H1 (cell line): ENCODE measurements at regions not wholly inside any gene's neighbourhood (a gene's known extent, or its start where the extent isn't known, plus 50 kb on each side); places are given as distances from the start of the nearest gene placed in this dataset.
A peak's percentile ranks its signal among the peaks of the same experiment; 100 is the strongest.

ENCODE experiments used
- BCL11A ChIP-seq, 2 experiments: IDR thresholded peaks; one replicate each; pipeline ENCODE4 v1.6.1; 2011; ENCODE audit warnings: low read depth in 2 of 2, low read length in 2 of 2, mild to moderate bottlenecking in 2 of 2
- CBX8 ChIP-seq: fragments of 300-800, 300-1000 bp; sonication (generic); IDR thresholded peaks from 2 replicates; pipeline ENCODE4 v1.7.1; 2016; ENCODE audit warnings: low read depth, low read length, borderline replicate concordance
- CEBPB ChIP-seq: IDR thresholded peaks from 2 replicates; pipeline ENCODE4 v1.6.1; 2012; ENCODE audit warnings: low read depth, low read length
- CHD1 ChIP-seq: IDR thresholded peaks from 2 replicates; pipeline ENCODE4 v1.6.1; 2012; ENCODE audit warnings: low read depth, low read length, improper control_type of control experiment
- CTBP2 ChIP-seq: IDR thresholded peaks from 2 replicates; pipeline ENCODE4 v1.7.0; 2011; ENCODE audit warnings: borderline replicate concordance, mild to moderate bottlenecking, moderate library complexity, mixed read lengths, low read length; ENCODE audit not compliant: insufficient read depth, insufficient read length
- E2F6 ChIP-seq: IDR thresholded peaks from 2 replicates; pipeline ENCODE4 v1.6.1; 2012; ENCODE audit warnings: inconsistent platforms
- GTF2F1 ChIP-seq: IDR thresholded peaks from 2 replicates; pipeline ENCODE4 v1.6.1; 2012; ENCODE audit warnings: low read depth, low read length, improper control_type of control experiment, borderline replicate concordance
- KDM4A ChIP-seq: IDR thresholded peaks from one replicate; pipeline ENCODE4 v1.7.1; 2012; ENCODE audit warnings: low read depth, mild to moderate bottlenecking, moderate library complexity, low read length, inconsistent platforms; ENCODE audit not compliant: severe bottlenecking
- NANOG ChIP-seq: IDR thresholded peaks from 2 replicates; pipeline ENCODE4 v1.6.1; 2011; ENCODE audit warnings: low read length, low read depth, mild to moderate bottlenecking, inconsistent platforms; ENCODE audit not compliant: insufficient read depth, poor library complexity, severe bottlenecking
- NRF1 ChIP-seq: IDR thresholded peaks from 2 replicates; pipeline ENCODE4 v1.6.1; 2011; ENCODE audit warnings: mild to moderate bottlenecking, low read depth, low read length, improper control_type of control experiment
- POLR2A ChIP-seq, 2 experiments: IDR thresholded peaks; 1 replicate in 1 of 2; 2 replicates in 1 of 2; pipeline ENCODE4 v1.6.1; 2011; ENCODE audit warnings: low read depth in 2 of 2, low read length in 2 of 2, mild to moderate bottlenecking in 2 of 2; ENCODE audit errors: control extremely low read depth in 1 of 2
- POLR2AphosphoS5 ChIP-seq: IDR thresholded peaks from 2 replicates; pipeline ENCODE4 v1.6.1; 2011; ENCODE audit warnings: low read depth, low read length
- POU5F1 ChIP-seq: IDR thresholded peaks from 2 replicates; pipeline ENCODE4 v1.6.1; 2011; ENCODE audit warnings: low read depth, mild to moderate bottlenecking, low read length, moderate library complexity
- RBBP5 ChIP-seq: IDR thresholded peaks from 2 replicates; pipeline ENCODE4 v1.7.1; 2012; ENCODE audit warnings: low read depth, mild to moderate bottlenecking, inconsistent platforms, low read length, moderate library complexity, borderline replicate concordance
- SIN3A ChIP-seq, 2 experiments: IDR thresholded peaks in 1 of 2; conservative IDR thresholded peaks in 1 of 2; 2 replicates each; pipeline ENCODE4 v1.6.1; 2011 to 2012; ENCODE audit warnings: low read length in 2 of 2, improper control_type of control experiment in 1 of 2, low read depth in 1 of 2, mild to moderate bottlenecking in 1 of 2
- SIRT6 ChIP-seq: IDR thresholded peaks from one replicate; pipeline ENCODE4 v1.7.1; 2012; ENCODE audit warnings: low read length, inconsistent platforms
- SP1 ChIP-seq: IDR thresholded peaks from 2 replicates; pipeline ENCODE4 v1.6.1; 2011; ENCODE audit warnings: low read depth, low read length
- SRF ChIP-seq: IDR thresholded peaks from 2 replicates; pipeline ENCODE4 v1.6.1; 2011; ENCODE audit warnings: mild to moderate bottlenecking, low read depth, low read length, moderate library complexity
- TAF7 ChIP-seq: optimal IDR thresholded peaks from 2 replicates; pipeline ENCODE3; 2011; ENCODE audit warnings: low read depth, mild to moderate bottlenecking, inconsistent platforms, low read length, moderate library complexity, borderline replicate concordance
- TBP ChIP-seq: IDR thresholded peaks from 2 replicates; pipeline ENCODE4 v1.6.1; 2011; ENCODE audit warnings: low read depth, low read length, improper control_type of control experiment
- TEAD4 ChIP-seq: IDR thresholded peaks from 2 replicates; pipeline ENCODE4 v1.6.1; 2012; ENCODE audit warnings: low read depth, low read length, inconsistent platforms, mixed read lengths
- TF ChIP-seq, protein P1 (sequence below), 3 experiments: IDR thresholded peaks; 1 replicate in 2 of 3; 2 replicates in 1 of 3; pipeline versions ENCODE4 v1.5.1 to v1.6.1; 2011; ENCODE audit warnings: low read length in 3 of 3, mild to moderate bottlenecking in 3 of 3, inconsistent platforms in 2 of 3, low read depth in 1 of 3, moderate library complexity in 1 of 3; ENCODE audit not compliant: insufficient read depth in 1 of 3; ENCODE audit errors: control extremely low read depth in 1 of 3

- TF ChIP-seq TEAD4 (no peak), POLR2AphosphoS5 (no peak), RBBP5 (no peak), KDM4A (no peak), NRF1 (no peak), BCL11A (IDR thresholded peaks at IDR 0.05; ENCODE audit: low read depth in 2 of 2, low read length in 2 of 2) (no peak), TBP (no peak), E2F6 (0 out of 2 replicates have a peak, but pooled peaks have one; percentile 13), SIN3A (conservative IDR thresholded peaks at IDR 0.05 in 1 of 2, IDR thresholded peaks at IDR 0.05 in 1 of 2; ENCODE audit: low read depth in 1 of 2, low read length in 2 of 2) (no peak), CBX8 (no peak), POLR2A (IDR thresholded peaks at IDR 0.05; ENCODE audit: control extremely low read depth in 1 of 2, low read depth in 2 of 2, low read length in 2 of 2) (no peak), TAF7 (peak; percentile 29), SIRT6 (no peak), CEBPB (no peak), SP1 (no peak), CHD1 (no peak), SRF (no peak), CTBP2 (no peak), GTF2F1 (no peak), NANOG (no peak), POU5F1 (no peak)
- TF ChIP-seq, protein P1, sequence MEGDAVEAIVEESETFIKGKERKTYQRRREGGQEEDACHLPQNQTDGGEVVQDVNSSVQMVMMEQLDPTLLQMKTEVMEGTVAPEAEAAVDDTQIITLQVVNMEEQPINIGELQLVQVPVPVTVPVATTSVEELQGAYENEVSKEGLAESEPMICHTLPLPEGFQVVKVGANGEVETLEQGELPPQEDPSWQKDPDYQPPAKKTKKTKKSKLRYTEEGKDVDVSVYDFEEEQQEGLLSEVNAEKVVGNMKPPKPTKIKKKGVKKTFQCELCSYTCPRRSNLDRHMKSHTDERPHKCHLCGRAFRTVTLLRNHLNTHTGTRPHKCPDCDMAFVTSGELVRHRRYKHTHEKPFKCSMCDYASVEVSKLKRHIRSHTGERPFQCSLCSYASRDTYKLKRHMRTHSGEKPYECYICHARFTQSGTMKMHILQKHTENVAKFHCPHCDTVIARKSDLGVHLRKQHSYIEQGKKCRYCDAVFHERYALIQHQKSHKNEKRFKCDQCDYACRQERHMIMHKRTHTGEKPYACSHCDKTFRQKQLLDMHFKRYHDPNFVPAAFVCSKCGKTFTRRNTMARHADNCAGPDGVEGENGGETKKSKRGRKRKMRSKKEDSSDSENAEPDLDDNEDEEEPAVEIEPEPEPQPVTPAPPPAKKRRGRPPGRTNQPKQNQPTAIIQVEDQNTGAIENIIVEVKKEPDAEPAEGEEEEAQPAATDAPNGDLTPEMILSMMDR (IDR thresholded peaks at IDR 0.05; ENCODE audit: control extremely low read depth in 1 of 3, insufficient read depth in 1 of 3, low read depth in 1 of 3, low read length in 3 of 3), result peak; percentile 28 to 52 (median 35)
Measured at GRCh38 chr7:142420554-142421362, 162.9 kb upstream of the PRSS58 start (continued).
